GM20000 (cell line): ENCODE measurements at regions not wholly inside any gene's neighbourhood (a gene's known extent, or its start where the extent isn't known, plus 50 kb on each side); places are given as distances from the start of the nearest gene placed in this dataset.

Source experiments
- DNase-seq: peaks from one replicate; pipeline ENCODE4 v3.0.0; 2012; ENCODE audit warnings: low spot score
- TF ChIP-seq, protein P1 (sequence below): IDR thresholded peaks from 2 replicates; pipeline ENCODE4 v1.5.1; 2012; ENCODE audit warnings: mild to moderate bottlenecking, control low read depth; ENCODE audit errors: extremely low read depth, missing control alignments

DNA sequence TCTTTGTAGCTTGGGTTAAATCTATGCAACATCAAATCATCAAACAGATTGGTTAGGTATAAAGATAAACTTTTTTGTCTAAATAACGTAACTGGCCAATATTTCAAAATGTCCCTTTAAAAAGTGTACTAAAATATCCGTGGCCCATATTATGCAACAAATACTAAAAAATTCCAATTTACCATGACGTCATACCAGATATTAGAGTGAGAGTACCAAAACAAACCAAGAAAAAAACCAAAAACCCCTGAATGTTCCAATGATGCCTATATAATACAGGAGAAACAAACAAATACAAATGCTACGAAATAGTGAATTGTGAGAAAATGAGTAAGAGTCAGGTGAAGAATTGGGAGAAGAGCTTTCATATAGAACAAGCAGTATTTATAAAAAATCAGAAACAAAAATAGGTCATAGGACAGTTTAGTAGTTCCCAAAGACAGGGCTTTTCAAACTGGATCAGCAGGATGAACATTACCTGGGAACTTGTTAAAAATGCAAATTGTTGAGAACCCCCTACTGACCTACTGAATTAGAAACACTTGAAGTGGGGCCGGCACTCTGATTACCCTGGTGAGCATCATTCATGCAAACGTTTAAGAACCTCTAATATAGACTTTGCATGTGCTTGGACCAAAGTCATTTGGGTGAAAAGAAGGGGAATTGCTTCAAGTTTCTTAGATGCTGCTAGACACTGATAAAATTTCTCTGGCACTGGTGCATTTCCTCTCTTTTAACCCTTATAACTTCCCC lies 753.7 kb downstream of the DSC3 start:
- no peak for DNase-seq
- TF ChIP-seq, protein P1, sequence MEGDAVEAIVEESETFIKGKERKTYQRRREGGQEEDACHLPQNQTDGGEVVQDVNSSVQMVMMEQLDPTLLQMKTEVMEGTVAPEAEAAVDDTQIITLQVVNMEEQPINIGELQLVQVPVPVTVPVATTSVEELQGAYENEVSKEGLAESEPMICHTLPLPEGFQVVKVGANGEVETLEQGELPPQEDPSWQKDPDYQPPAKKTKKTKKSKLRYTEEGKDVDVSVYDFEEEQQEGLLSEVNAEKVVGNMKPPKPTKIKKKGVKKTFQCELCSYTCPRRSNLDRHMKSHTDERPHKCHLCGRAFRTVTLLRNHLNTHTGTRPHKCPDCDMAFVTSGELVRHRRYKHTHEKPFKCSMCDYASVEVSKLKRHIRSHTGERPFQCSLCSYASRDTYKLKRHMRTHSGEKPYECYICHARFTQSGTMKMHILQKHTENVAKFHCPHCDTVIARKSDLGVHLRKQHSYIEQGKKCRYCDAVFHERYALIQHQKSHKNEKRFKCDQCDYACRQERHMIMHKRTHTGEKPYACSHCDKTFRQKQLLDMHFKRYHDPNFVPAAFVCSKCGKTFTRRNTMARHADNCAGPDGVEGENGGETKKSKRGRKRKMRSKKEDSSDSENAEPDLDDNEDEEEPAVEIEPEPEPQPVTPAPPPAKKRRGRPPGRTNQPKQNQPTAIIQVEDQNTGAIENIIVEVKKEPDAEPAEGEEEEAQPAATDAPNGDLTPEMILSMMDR: no peak

GRCh38 chr18:30280861-30281470 lies 761.6 kb downstream of the DSC3 start:
- TF ChIP-seq, protein P1: peak; percentile 48

DNA sequence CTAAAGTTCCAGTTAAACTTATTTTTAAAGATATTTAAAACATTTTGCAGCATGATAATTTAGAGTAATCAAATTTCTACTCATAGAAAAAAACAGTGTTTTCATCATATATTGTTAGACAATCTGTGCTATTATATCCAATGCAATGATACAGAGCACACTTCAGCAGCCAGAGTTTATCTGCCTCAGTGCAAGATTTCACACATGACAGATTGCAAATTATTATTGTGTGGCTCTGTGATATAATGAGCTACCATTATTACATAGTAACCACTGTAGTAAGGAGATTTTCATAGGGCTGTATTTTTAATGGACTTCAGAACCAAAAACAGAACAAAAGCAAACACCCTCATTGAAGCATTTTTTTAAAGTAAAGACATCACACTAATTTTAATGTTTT lies 762.4 kb downstream of the DSC3 start:
- no peak for DNase-seq
- TF ChIP-seq, protein P1: no peak

More at GRCh38 chr18:30280861-30281470, 761.6 kb downstream of the DSC3 start:
- DNase-seq: no peak

DNA sequence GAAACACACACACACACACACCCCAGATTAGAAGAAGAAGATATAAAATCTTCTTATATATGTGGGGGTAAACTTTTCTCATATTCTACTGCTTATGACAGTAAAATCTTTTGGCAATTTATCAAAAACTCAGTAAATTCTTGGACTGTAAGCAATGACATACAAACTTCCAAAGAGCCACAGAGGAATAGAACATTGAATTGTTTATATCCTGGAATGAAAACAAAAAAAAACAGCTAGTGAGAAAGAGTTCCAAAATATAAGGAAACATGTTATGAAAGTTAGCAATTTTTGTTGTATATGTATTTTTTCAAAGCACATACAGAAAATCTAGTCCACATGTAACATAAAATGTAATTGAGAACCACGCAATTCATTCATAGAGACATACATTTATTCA lies 764.9 kb downstream of the DSC3 start:
- no peak for DNase-seq
- TF ChIP-seq, protein P1: no peak

GRCh38 chr18:30271716-30272115 lies 770.8 kb downstream of the DSC3 start:
- DNase-seq: no peak
- TF ChIP-seq, protein P1: no peak

DNA sequence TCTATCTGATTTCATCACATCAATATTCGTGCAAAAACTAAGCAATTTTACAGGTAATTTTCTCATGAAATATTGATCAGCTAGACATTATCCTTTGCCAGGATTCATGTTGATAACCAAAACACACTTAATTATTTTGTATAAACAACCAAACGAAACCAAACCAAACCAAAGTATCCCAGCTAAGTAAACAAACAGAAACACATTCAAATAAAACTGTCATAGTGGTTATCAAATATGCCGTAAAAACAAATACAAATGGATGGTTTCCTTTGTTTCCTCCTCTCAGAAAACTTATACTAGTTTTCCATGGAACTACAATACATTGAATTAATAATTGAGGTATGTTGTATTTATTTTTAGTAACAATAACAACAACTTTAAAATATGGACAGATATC lies 777.4 kb downstream of the DSC3 start:
- no peak for DNase-seq
- TF ChIP-seq, protein P1: no peak

DNA sequence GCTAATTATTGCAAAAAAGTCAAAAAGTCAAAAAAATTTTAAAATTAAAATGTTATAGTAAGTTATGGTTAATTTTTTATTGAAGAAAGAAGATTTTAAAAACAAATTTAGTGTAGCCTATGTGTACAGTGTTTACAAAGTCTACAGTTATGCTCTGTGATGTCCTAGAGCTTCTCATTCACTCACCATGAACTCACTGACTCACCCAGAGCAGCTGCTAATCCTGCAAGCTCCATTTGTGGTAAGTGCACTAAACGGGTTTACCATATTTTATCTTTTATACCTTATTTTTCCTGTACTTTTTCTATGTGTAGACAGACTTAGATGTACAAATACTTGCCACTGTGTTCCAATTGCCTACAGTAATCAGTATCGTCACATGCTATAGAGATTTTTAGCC lies 788.2 kb downstream of the DSC3 start:
- DNase-seq: no peak

More for the DNA sequence above, 788.2 kb downstream of the DSC3 start:
- TF ChIP-seq, protein P1: no peak
